Lower leg skin (tissue), 4 donors: ENCODE measurements at regions not wholly inside any gene's neighbourhood (a gene's known extent, or its start where the extent isn't known, plus 50 kb on each side); places are given as distances from the start of the nearest gene placed in this dataset.
A peak's percentile ranks its signal among the peaks of the same experiment; 100 is the strongest.

Experiments used
- DNase-seq, 2 donors: peaks; one replicate each; pipeline ENCODE4 v3.0.0-alpha.2; 2019; ENCODE audit warnings: low spot score in 2 of 2
- H3K4me3 ChIP-seq: fragments of 200-600 bp; sonication (generic); 2 replicates; pipeline ENCODE4 v1.5.1; 2017; ENCODE audit warnings: mild to moderate bottlenecking, low read depth; ENCODE audit not compliant: poor library complexity, severe bottlenecking
- POLR2A ChIP-seq, 2 donors: fragments of 450-650 bp; IDR thresholded peaks; one replicate each; pipeline ENCODE4 v1.6.1; 2016 to 2017; ENCODE audit warnings: antibody characterized with exemption in 2 of 2, mild to moderate bottlenecking in 1 of 2, moderate library complexity in 1 of 2
- WGBS, 2 donors: methylation state at CpG; one replicate each; pipeline ENCODE4 v1.1.5; 2018; 5-methylcytosine and 5-hydroxymethylcytosine counted together
- intact Hi-C: fragments of 100-400 bp; cut with DNase I; formaldehyde crosslinking; loops from one replicate; pipeline ENCODE4 v1.15.0; 2023; ENCODE audit warnings: low total_unique reads
- TF ChIP-seq, protein P1 (sequence below), 3 donors: fragments of 450-650 bp; IDR thresholded peaks; one replicate each; pipeline ENCODE4 v1.5.1; 2016; ENCODE audit warnings: antibody characterized with exemption in 3 of 3, mild to moderate bottlenecking in 3 of 3, moderate library complexity in 2 of 3

GRCh38 chr13:94864474-94864873, 152.1 kb upstream of the SOX21 start:
- intact Hi-C loops: no loop called here
- 19 to 22% methylated on average over 6 of the region's 6 CpGs for WGBS, 2 donors
- no peak overlapping the region for H3K4me3 ChIP-seq
- TF ChIP-seq, protein P1, sequence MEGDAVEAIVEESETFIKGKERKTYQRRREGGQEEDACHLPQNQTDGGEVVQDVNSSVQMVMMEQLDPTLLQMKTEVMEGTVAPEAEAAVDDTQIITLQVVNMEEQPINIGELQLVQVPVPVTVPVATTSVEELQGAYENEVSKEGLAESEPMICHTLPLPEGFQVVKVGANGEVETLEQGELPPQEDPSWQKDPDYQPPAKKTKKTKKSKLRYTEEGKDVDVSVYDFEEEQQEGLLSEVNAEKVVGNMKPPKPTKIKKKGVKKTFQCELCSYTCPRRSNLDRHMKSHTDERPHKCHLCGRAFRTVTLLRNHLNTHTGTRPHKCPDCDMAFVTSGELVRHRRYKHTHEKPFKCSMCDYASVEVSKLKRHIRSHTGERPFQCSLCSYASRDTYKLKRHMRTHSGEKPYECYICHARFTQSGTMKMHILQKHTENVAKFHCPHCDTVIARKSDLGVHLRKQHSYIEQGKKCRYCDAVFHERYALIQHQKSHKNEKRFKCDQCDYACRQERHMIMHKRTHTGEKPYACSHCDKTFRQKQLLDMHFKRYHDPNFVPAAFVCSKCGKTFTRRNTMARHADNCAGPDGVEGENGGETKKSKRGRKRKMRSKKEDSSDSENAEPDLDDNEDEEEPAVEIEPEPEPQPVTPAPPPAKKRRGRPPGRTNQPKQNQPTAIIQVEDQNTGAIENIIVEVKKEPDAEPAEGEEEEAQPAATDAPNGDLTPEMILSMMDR (IDR thresholded peaks at IDR 0.05): no peak
- no peak for TF ChIP-seq POLR2A (IDR thresholded peaks at IDR 0.05)
- no peak for DNase-seq

DNA sequence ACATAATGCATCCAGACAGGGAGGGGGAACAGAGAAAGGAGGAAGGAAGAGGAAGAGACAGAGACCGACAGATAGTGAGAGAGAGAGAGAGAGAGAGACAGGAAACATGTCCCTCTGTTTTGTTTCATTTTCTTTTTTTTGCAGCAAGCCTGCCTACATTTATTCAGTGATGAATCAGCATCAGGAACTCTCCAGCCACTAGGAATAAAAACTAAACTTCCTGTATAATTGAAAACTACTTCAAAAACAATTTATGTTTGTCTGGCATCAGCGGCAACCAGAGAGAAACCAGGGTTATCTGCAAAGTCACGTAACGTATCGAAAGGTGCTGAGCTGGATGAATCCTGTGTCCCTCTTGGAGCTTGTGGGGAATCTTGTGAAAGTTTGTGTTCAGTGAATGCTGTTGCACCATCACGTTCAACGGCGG, 148.6 kb upstream of the SOX21 start:
- DNase-seq: no peak
- 30 to 41% methylated on average over 8 of the region's 8 CpGs for WGBS, 2 donors
- intact Hi-C loops: no loop called here
- H3K4me3 ChIP-seq: no peak overlapping the region
- TF ChIP-seq, protein P1 (IDR thresholded peaks at IDR 0.05): no peak
- TF ChIP-seq POLR2A (IDR thresholded peaks at IDR 0.05): no peak

DNA sequence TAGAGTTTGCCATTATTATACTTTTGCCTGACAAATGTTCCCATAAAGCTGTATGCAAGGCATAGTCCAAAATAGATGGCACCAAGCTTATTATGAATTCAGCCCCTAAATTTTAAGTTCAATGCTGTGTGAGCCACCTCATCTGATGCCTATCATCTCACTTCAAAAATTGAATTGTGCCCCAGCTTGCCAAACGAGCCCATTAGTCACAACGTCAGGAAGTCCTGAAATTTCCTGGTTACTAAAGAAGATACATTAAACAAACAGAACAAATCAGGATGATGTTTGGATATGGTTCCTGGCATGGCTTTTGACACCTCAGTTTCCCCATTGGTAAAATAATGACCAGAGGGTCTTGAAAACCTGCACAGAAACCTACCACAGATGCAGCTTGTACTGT, 147.5 kb upstream of the SOX21 start:
- WGBS, 2 donors: 48 to 50% methylated on average over 2 of the region's 2 CpGs
- H3K4me3 ChIP-seq: no peak overlapping the region
- no peak for DNase-seq
- intact Hi-C loops: no loop called here
- TF ChIP-seq, protein P1 (IDR thresholded peaks at IDR 0.05): no peak
- no peak for TF ChIP-seq POLR2A (IDR thresholded peaks at IDR 0.05)

GRCh38 chr13:94859278-94859691, 146.9 kb upstream of the SOX21 start:
- TF ChIP-seq, protein P1 (IDR thresholded peaks at IDR 0.05): no peak
- TF ChIP-seq POLR2A (IDR thresholded peaks at IDR 0.05): no peak
- no peak overlapping the region for H3K4me3 ChIP-seq
- intact Hi-C loops: no loop called here
- 64 to 71% methylated on average over 8 to 11 of the region's 11 CpGs for WGBS, 2 donors
- peak in 1 of 2 donors; percentile 50 for DNase-seq

DNA sequence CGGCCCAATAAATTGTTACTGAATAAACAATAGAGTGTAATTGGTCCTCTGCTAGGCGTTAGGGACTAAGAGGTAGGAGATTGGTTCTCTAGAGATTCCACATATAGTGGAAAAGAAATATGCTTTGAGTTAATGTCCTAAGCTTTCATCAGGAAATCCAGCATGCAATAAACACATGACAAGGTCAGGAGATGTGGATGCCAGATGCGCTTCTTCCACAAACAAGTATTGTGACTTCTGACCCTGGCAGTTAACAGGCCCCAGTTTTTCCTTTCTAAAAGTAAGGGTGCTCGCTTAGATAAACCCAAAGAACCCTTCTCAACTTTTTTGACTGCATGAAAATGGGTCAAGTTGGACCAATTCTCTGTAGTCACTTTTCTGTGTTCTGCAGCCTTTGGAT, 146.5 kb upstream of the SOX21 start:
- DNase-seq: no peak
- H3K4me3 ChIP-seq: no peak overlapping the region
- no peak for TF ChIP-seq POLR2A (IDR thresholded peaks at IDR 0.05)
- TF ChIP-seq, protein P1 (IDR thresholded peaks at IDR 0.05): no peak
- intact Hi-C loops: no loop called here
- whole genome bisulfite sequencing, 2 donors: 55 to 75% methylated on average over 4 of the region's 4 CpGs

DNA sequence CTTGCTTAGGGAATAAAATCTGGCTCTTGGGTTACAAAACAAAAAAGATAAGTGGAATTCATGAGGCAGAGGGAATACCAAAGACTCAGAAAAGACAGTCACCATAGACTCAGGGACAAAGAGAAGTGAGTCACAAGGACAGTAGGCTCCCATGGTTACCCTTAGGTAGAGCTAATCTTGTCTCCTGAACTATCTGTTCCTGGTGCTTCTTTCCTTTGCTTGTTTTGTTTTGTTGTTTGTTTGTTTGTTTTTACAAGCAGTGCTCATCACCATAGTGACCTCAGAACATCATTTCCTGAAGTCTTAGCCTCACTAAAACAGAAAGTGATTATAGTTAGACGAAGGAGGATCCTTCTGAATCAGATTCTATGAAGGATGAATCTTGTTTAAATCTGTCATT, 142.3 kb upstream of the SOX21 start:
- no peak for TF ChIP-seq POLR2A (IDR thresholded peaks at IDR 0.05)
- TF ChIP-seq, protein P1 (IDR thresholded peaks at IDR 0.05): no peak
- intact Hi-C loops: no loop called here
- 64 to 78% methylated on average over 1 of the region's 1 CpG for WGBS, 2 donors
- DNase-seq: no peak
- no peak overlapping the region for H3K4me3 ChIP-seq
